GM21423 (cell line): ENCODE measurements at regions not wholly inside any gene's neighbourhood (a gene's known extent, or its start where the extent isn't known, plus 50 kb on each side); places are given as distances from the start of the nearest gene placed in this dataset.
"Not testable (repeated sequence)": the region's sequence is repeated elsewhere in the genome, so short reads cannot be mapped to it uniquely, and the experiment has no call there.

ENCODE experiments used
- ATAC-seq: cut with Tn5 transposase; IDR thresholded peaks from one replicate; pipeline ENCODE4 v1.9.1; 2021; ENCODE audit warnings: mild to moderate bottlenecking, moderate library complexity; ENCODE audit not compliant: unreplicated experiment

DNA sequence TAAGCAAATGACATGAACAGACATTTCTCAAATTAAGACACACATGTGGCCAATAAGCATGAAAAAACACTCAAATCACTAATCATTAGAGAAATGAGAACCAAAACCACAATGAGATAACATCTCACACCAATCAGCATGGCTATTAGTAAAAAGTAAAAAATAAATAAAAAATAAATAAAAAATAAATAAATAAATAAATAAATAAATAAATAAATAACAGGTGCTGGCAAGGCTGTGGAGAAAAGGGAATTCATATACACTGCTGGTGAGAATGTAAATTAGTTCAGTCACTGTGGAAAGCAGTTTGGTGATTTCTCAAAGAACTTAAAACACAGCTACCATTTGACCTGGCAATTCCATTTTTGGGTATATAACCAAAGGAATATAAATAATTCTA, 167.1 kb upstream of the CNKSR2 start:
- no peak for ATAC-seq

DNA sequence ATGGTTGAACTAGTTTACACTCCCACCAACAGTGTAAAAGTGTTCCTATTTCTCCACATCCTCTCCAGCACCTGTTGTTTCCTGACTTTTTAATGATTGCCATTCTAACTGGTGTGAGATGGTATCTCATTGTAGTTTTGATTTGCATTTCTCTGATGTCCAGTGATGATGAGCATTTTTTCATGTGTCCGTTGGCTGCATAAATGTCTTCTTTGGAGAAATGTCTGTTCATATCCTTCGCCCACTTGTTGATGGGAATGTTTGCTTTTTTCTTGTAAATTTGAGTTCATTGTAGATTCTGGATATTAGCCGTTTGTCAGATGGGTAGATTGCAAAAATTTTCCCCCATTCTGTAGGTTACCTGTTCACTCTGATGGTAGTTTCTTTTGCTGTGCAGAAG, 155.0 kb upstream of the CNKSR2 start:
- ATAC-seq = not testable (repeated sequence)

DNA sequence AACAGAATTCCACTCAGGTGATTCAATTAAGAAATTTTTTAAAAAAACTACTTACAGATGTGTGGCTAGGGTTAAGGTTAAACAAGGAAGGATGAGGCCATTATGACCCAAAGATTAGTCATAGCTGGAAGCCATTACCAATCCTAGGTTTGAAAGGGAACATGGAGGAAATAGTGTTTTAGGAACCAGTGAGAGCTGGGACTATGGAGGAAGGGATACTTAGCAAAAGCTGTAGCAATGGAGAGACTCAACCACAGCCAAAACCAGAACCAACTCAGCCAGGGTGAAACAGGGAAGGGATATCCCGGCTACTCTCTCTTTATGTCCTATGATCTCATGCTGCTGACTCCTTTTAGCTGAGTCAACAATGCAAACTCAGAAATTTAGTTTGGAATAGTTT, 148.6 kb upstream of the CNKSR2 start:
- ATAC-seq = no peak

DNA sequence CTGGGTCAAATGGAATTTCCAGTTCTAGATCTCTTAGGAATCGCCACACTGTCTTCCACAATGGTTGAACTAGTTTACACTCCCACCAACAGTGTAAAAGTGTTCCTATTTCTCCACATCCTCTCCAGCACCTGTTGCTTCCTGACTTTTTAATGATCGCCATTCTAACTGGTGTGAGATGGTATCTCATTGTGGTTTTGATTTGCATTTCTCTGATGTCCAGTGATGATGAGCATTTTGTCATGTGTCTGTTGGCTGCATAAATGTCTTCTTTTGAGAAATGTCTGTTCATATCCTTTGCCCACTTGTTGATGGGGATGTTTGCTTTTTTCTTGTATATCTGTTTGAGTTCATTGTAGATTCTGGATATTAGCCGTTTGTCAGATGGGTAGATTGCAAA, 145.2 kb upstream of the CNKSR2 start:
- ATAC-seq = not testable (repeated sequence)

DNA sequence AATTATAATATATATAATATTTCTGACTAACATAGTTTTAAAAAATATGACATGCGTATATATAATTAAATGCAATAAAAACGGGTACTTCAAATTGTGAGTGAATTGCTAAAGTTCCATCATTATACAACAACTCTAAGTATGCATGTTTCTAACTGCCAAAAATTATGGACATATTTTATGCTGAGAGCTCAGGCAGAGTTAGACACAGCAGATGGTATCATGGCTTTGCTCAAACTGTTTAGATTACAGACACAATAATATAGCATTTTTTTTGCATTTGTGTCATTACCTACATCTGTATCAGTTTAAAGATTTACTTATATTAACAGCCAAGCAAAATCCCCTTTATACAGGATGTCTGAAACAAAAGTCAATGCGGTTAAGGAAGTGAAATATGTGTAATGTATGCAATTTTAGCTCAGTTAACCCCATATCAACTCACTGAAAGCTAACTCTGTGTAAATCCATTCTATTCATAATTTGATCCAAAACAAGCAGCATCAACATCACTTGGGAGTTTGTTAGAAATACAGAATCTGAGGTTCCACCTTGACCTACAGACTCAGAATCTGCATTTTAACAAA, 119.1 kb upstream of the CNKSR2 start:
- peak; percentile 97 for ATAC-seq

DNA sequence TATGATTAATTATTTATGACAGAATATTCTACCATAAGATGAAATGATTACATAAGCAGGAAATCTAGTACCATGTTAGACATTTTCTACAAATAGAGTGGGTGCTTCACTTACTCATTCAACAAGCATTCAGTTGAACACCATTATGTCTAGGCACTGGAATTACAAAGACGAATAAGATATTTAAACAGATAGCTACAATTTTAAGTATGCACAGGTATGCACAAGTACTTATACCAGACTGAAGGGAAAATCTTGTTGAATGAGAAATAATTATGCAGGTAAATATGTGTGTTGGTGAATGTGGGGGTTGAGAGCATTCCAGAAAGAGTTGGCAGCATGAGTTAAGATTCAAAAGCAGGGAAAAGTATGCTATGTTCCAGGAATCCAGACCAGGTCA, 107.3 kb upstream of the CNKSR2 start:
- ATAC-seq = no peak

DNA sequence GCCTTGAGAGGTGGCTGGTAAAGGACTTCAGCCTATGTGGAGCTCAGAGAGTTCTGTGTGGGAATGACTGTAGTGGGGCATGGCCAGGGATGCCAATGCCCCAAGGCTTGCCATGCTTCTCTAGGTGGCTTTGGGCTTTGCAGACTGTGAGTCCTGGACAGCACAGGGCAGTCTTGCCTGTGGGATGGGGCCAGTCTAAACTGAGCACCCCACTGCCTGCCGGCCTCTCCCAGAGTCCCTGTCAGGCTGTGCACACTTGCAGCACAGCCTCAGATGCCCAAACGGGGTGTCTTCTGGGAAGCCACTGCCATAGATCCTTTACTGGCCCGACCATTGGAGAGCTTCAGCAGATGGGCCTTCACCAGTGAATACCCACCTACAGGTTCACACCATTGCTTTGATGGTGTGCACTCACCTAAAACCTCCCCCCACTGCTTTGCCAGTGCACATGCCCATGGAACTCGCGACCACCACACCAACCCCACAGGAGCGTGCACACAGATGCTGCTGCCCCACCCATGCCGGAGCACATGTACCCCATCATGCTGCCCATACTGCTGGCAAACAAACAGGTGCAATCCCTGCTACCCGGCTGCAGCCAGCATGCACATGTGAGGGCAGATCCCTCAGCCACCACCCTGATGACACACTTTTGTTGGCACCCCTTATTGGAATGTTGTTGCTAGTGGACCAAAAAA, 97.3 kb upstream of the CNKSR2 start:
- no peak for ATAC-seq

DNA sequence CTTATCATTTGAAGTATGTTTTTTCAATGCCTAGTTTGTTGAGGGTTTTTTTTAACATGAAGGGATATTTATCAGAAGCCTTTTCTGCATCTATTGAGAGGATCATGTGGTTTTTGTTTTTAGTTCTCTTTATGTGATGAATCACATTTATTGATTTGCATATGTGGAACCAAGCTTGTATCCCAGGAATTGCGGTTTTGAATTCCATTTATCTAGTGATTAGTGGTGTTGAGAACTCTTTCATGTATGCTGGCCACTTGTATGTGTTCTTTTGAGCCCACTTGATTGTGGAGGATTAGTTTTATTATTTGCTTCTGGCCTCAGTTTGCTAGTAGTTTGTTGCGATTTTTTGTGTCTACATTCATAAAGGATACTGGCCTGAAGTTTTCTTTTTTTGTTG, 85.0 kb upstream of the CNKSR2 start:
- no peak for ATAC-seq

DNA sequence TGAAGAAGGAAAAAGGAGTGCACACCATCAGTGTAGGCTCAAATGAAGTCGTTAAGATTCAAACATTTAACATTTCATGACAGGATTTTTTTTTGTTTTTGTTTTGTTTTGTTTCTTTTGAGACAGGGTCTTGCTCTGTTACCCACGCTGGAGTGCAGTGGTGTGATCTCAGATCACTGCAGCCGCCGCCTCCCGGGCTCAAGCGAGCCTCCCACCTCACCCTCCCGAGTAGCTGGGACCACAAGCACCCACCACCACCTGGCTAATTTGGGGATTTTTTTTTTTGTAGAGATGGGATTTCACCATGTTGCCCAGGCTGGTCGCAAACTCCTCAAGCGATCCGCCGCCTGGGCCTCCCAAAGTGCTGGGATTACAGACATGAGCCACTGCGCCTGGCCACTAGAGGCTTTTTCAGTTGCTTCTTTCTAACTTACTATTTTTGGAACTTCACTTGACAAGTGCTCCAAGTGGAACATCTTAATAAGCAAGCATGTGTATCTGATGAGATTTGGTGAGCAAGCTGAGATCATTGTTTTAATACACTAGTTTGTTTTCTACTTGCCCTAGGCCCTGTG, 78.9 kb upstream of the CNKSR2 start:
- no peak for ATAC-seq

DNA sequence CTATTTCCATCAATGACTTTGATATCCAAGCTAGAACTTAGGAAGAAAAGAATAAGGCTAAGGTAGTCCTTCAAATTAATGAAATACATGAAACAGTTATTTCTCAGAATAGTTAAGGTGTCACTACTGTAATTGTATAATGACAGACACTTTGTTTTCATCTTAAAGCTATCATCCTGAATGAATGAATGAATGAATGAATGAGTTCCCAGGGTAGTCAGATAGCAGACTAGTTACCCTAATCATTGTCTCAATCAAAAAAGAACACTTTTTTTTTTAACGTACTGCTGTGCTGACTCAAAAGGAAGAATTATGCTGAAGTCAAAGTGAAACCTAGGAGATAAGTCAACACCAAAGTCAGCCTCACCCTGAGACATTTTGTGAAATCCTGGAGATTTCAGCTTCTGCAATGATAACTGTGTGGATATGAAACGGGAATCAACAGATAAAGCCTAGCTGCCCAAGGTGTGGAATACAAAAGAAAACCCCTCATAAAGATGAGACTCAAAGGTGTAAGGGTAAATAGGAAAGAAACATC, 68.3 kb upstream of the CNKSR2 start:
- ATAC-seq = no peak

DNA sequence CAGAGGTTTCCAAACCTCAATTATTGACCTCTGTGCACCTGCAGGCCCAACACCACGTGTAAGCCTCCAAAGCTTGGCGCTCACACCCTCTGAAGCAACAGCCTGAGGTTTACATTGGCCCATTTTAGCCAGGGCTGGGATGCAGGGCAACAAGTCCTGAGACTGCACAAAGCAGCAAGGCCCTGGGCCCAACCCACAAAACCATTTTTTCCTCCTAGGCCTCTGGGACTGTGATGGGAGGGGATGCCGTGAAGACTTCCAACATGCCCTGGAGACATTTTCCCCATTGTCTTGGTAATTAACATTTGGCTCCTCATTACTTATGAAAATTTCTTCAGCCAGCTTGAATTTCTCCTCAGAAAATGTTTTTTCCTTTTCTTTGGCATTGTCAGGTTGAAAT, 54.9 kb upstream of the CNKSR2 start:
- ATAC-seq = no peak
